K562 (cell line): ENCODE measurements at regions not wholly inside any gene's neighbourhood (a gene's known extent, or its start where the extent isn't known, plus 50 kb on each side); places are given as distances from the start of the nearest gene placed in this dataset.

ENCODE experiments used
- ATAC-seq: fragments of 200-7000 bp; cut with Tn5 transposase; 3 replicates; pipeline ENCODE4 v1.9.1; 2020; ENCODE audit warnings: moderate library complexity
- BruUV-seq: library from RNA; stranded (reverse); fragments of 400-500 nt; replicated peaks from 2 replicates; lab custom pipeline; 2021; lab: Mats Ljungman, UMichigan
- CTCF ChIA-PET: fragments of 300-600 bp; formaldehyde crosslinking; extraction: SDS; loops from one replicate; lab custom pipeline; 2021; ENCODE audit warnings: low intra/inter-chr PET ratio; lab: Yijun Ruan, JAX
- POLR2A ChIA-PET: fragments of 300-600, 350-650 bp; sonication (Branson Sonifier 250); formaldehyde crosslinking; extraction: SDS; loops from one replicate; lab custom pipeline; 2021; ENCODE audit warnings: antibody characterized with exemption, inconsistent platforms; lab: Yijun Ruan, JAX
- DNase-seq, 4 experiments: peaks; one replicate each; pipeline versions ENCODE4 v3.0.0 to v3.0.0-alpha.2; 2011 to 2018; ENCODE audit warnings: low spot score in 3 of 4, mixed read lengths in 3 of 4; ENCODE audit errors: extremely low read depth in 1 of 4
- FAIRE-seq: peaks from 2 replicates; lab custom pipeline; 2011; peaks lifted over from hg19 to GRCh38; lab: Jason Lieb, UNC
- H2AFZ ChIP-seq: 2 replicates; pipeline ENCODE4 v1.6.0; 2011; ENCODE audit warnings: low read depth, low read length, control low read depth, inconsistent platforms
- H3K27ac ChIP-seq: fragments of 200-600 bp; 3 replicates; pipeline ENCODE4 v1.8.0; 2011; ENCODE audit warnings: low read depth, mild to moderate bottlenecking, control low read depth, inconsistent platforms, low read length, moderate library complexity, mixed read lengths; ENCODE audit errors: extremely low read depth
- H3K27me3 ChIP-seq, 2 experiments: fragments of 300-600 bp in 1 of 2; 2 replicates in 1 of 2; 3 replicates in 1 of 2; pipeline versions ENCODE4 v1.6.0 to v1.8.0; 2011; ENCODE audit warnings: inconsistent platforms in 2 of 2, low read length in 2 of 2, mild to moderate bottlenecking in 1 of 2, mixed read lengths in 1 of 2, moderate library complexity in 1 of 2; ENCODE audit not compliant: control insufficient read depth in 2 of 2, insufficient read depth in 2 of 2
- H3K36me3 ChIP-seq: fragments of 300-600 bp; 3 replicates; pipeline ENCODE4 v1.8.0; 2011; ENCODE audit warnings: mild to moderate bottlenecking, low read length, inconsistent platforms; ENCODE audit not compliant: control insufficient read depth, insufficient read depth
- H3K4me1 ChIP-seq, 2 experiments: fragments of 200-600 bp in 1 of 2; replicated peaks in 1 of 2; 2 replicates in 1 of 2; 3 replicates in 1 of 2; pipeline versions ENCODE4 v1.5.1 to v1.8.0; 2011; ENCODE audit warnings: inconsistent platforms in 2 of 2, low read length in 2 of 2, mild to moderate bottlenecking in 1 of 2, mixed read lengths in 1 of 2, moderate library complexity in 1 of 2; ENCODE audit not compliant: control insufficient read depth in 2 of 2, insufficient read depth in 2 of 2
- H3K4me2 ChIP-seq: 2 replicates; pipeline ENCODE4 v1.6.1; 2011; ENCODE audit warnings: low read length, control low read depth, inconsistent platforms, mixed read lengths; ENCODE audit not compliant: insufficient read depth
- H3K4me3 ChIP-seq: fragments of 200-600 bp; sonication (generic), shearing (Covaris generic); 2 replicates; pipeline ENCODE4 v1.5.1; 2016; ENCODE audit warnings: control low read depth, inconsistent platforms
- H3K79me2 ChIP-seq: fragments of 200-600 bp; 3 replicates; pipeline ENCODE4 v1.8.0; 2011; ENCODE audit warnings: low read length, inconsistent platforms; ENCODE audit not compliant: control insufficient read depth, insufficient read depth
- H3K9ac ChIP-seq, 2 experiments: 2 replicates each; pipeline versions ENCODE4 v1.6.0 to v1.6.1; 2011; ENCODE audit warnings: low read depth in 2 of 2, low read length in 2 of 2, control low read depth in 1 of 2, inconsistent platforms in 1 of 2, mild to moderate bottlenecking in 1 of 2, mixed read lengths in 1 of 2; ENCODE audit not compliant: insufficient read depth in 1 of 2
- H3K9me1 ChIP-seq: one replicate; pipeline ENCODE4 v1.6.0; 2011; ENCODE audit warnings: inconsistent platforms, mild to moderate bottlenecking, low read length, moderate library complexity; ENCODE audit not compliant: control insufficient read depth, insufficient read depth
- H3K9me3 ChIP-seq: replicated peaks from 2 replicates; pipeline ENCODE4 v1.5.1; 2011; ENCODE audit warnings: low read depth, low read length, inconsistent platforms; ENCODE audit not compliant: control insufficient read depth, insufficient read depth
- H4K20me1 ChIP-seq: replicated peaks from 2 replicates; pipeline ENCODE4 v1.6.1; 2011; ENCODE audit warnings: low read length, inconsistent platforms, mixed read lengths; ENCODE audit not compliant: control insufficient read depth, insufficient read depth
- BCL6 ChIP-seq: fragments of 250-450 bp; sonication (Bioruptor Pico); IDR thresholded peaks from 2 replicates; pipeline ENCODE4 v1.4.0; 2020
- BHLHE40 ChIP-seq: IDR thresholded peaks from 2 replicates; pipeline ENCODE4 v1.6.1; 2011; ENCODE audit warnings: low read length, improper control_type of control experiment
- HSF4 ChIP-seq: fragments of 250-450 bp; sonication (Bioruptor Pico); IDR thresholded peaks from 2 replicates; pipeline ENCODE4 v2.1.2; 2022; ENCODE audit warnings: mild to moderate bottlenecking, moderate library complexity, borderline replicate concordance
- MBD1 ChIP-seq: fragments of 250-450 bp; sonication (Bioruptor Pico); IDR thresholded peaks from 2 replicates; pipeline ENCODE4 v1.8.0; 2022; ENCODE audit warnings: inconsistent platforms
- MCM2 ChIP-seq: fragments of 450-650 bp; IDR thresholded peaks from 2 replicates; pipeline ENCODE4 v1.6.1; 2017; ENCODE audit warnings: low read depth, mild to moderate bottlenecking
- PURB ChIP-seq: sonication (generic); formaldehyde crosslinking; IDR thresholded peaks from 2 replicates; pipeline ENCODE4 v1.9.0; 2021; ENCODE audit warnings: low read depth, mild to moderate bottlenecking, missing genetic modification reagents
- SMAD3 ChIP-seq: fragments of 450-650 bp; formaldehyde crosslinking; conservative IDR thresholded peaks from 2 replicates; pipeline ENCODE4 v1.4.0; 2020; ENCODE audit warnings: mild to moderate bottlenecking
- STAT6 ChIP-seq: sonication (generic); formaldehyde crosslinking; IDR thresholded peaks from 2 replicates; pipeline ENCODE4 v1.8.1; 2023; ENCODE audit warnings: mild to moderate bottlenecking, missing genetic modification reagents
- TEAD1 ChIP-seq, 2 experiments: fragments of 450-650 bp in 1 of 2; sonication (generic) in 1 of 2; formaldehyde crosslinking; IDR thresholded peaks; 2 replicates each; pipeline versions ENCODE4 v1.4.0 to v1.8.0; 2020 to 2022; ENCODE audit warnings: mild to moderate bottlenecking in 2 of 2, missing genetic modification reagents in 1 of 2
- U2AF2 ChIP-seq: fragments of 200-400 bp; formaldehyde crosslinking; optimal IDR thresholded peaks from 2 replicates; pipeline ENCODE3; 2017; ENCODE audit warnings: low read depth, mild to moderate bottlenecking, low read length
- ZFP30 ChIP-seq: fragments of 250-450 bp; sonication (Bioruptor Pico); IDR thresholded peaks from 2 replicates; pipeline ENCODE4 v1.8.0; 2022; ENCODE audit warnings: moderate library complexity, mild to moderate bottlenecking, inconsistent platforms, borderline replicate concordance
- ZNF282 ChIP-seq: sonication (generic); formaldehyde crosslinking; IDR thresholded peaks from 2 replicates; pipeline ENCODE4 v1.8.1; 2023; ENCODE audit warnings: missing genetic modification reagents
- ZNF311 ChIP-seq: fragments of 250-450 bp; sonication (Bioruptor Pico); IDR thresholded peaks from 2 replicates; pipeline ENCODE4 v1.4.0; 2020; ENCODE audit warnings: mild to moderate bottlenecking, moderate library complexity
- ZZZ3 ChIP-seq: fragments of 450-650 bp; IDR thresholded peaks from 2 replicates; pipeline ENCODE4 v1.6.1; 2016; ENCODE audit warnings: antibody characterized with exemption, mild to moderate bottlenecking, moderate library complexity
- WGBS: fragments of 100-300 bp; shearing (Covaris generic); methylation state at CpG from one replicate; pipeline ENCODE4 v1.1.6; 2016; ENCODE audit warnings: low coverage, mixed read lengths; ENCODE audit not compliant: insufficient coverage; ENCODE audit errors: missing lambda C conversion rate; 5-methylcytosine and 5-hydroxymethylcytosine counted together
- in situ Hi-C: fragments of 300-500 bp; cut with MboI; formaldehyde crosslinking; loops from 4 replicates; pipeline ENCODE4 v1.15.0; 2018; ENCODE audit warnings: inconsistent platforms, mixed read lengths
- intact Hi-C: fragments of 100-400 bp; cut with micrococcal nuclease; formaldehyde crosslinking; loops from 2 replicates; pipeline ENCODE4 v1.14.2; 2022
- TF ChIP-seq, protein P1 (sequence below): sonication (generic); formaldehyde crosslinking; IDR thresholded peaks from 2 replicates; pipeline ENCODE4 v1.8.0; 2022; ENCODE audit warnings: mild to moderate bottlenecking, missing genetic modification reagents
- TF ChIP-seq, protein P2 (sequence below): sonication (generic); formaldehyde crosslinking; IDR thresholded peaks from 2 replicates; pipeline ENCODE4 v1.8.0; 2023; ENCODE audit warnings: mild to moderate bottlenecking, missing genetic modification reagents

DNA sequence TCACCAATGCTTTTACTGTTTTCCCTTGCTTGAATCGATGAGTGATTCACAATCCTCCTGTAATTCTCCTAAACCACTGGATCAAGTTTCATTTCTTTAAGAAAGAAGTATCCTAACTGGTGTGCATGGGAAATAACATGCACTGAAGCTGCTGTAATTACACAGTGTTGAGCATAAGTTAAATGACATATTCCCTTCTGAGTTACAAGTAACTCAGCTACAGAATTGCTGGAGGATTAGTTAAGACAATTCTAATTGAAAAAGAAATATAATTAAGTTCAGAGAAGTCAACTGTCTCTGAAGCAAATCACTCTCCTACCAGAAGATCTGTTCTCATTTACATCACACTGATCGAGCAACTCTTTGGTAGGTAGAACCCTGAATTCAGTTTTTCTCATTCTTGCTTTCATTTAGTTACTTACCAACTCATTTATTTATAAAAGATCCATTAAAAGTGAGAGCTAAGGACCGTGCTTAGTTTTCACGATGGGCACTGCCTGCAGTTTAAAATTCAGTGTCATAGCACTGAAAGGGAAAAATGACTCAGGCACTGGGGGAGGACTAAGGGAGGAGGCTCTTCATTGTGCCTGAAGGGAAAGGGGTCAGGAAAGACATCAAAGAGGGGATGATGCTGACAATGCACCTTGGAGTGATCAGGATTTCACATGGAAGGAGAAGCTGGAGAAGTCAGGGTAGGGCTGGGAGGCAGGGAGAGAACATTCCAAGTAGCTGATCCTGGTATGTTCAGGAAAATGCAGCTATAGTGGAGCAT, 327.2 kb downstream of the EMP1 start:
- DNase-seq (no peak), ATAC-seq (no peak)

More for the DNA sequence above, 327.2 kb downstream of the EMP1 start:
- intact Hi-C loops, result no loop called here
- no peak overlapping the region for H3K27ac ChIP-seq
- H3K9me3 ChIP-seq, result no peaks in the 10 kb centered on the region
- BruUV-seq, result no TSS peak
- H3K79me2 ChIP-seq, result no peaks in the 10 kb centered on the region
- no peaks in the 10 kb centered on the region for H3K27me3 ChIP-seq
- TF ChIP-seq HSF4 (CRISPR knock-in tag) (no peak), PURB (CRISPR knock-in tag) (no peak), STAT6 (CRISPR knock-in tag) (no peak), BHLHE40 (no peak), TEAD1 (CRISPR knock-in tag; IDR thresholded peaks at IDR 0.05) (no peak), BCL6 (CRISPR knock-in tag) (no peak), ZZZ3 (no peak), U2AF2 (no peak), ZNF311 (CRISPR knock-in tag) (no peak), ZFP30 (CRISPR knock-in tag) (no peak), MBD1 (CRISPR knock-in tag) (no peak), ZNF282 (CRISPR knock-in tag) (no peak), SMAD3 (CRISPR knock-in tag) (no peak), MCM2 (no peak)
- TF ChIP-seq, protein P1, sequence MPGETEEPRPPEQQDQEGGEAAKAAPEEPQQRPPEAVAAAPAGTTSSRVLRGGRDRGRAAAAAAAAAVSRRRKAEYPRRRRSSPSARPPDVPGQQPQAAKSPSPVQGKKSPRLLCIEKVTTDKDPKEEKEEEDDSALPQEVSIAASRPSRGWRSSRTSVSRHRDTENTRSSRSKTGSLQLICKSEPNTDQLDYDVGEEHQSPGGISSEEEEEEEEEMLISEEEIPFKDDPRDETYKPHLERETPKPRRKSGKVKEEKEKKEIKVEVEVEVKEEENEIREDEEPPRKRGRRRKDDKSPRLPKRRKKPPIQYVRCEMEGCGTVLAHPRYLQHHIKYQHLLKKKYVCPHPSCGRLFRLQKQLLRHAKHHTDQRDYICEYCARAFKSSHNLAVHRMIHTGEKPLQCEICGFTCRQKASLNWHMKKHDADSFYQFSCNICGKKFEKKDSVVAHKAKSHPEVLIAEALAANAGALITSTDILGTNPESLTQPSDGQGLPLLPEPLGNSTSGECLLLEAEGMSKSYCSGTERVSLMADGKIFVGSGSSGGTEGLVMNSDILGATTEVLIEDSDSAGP (CRISPR knock-in tag), result no peak
- TF ChIP-seq, protein P2, sequence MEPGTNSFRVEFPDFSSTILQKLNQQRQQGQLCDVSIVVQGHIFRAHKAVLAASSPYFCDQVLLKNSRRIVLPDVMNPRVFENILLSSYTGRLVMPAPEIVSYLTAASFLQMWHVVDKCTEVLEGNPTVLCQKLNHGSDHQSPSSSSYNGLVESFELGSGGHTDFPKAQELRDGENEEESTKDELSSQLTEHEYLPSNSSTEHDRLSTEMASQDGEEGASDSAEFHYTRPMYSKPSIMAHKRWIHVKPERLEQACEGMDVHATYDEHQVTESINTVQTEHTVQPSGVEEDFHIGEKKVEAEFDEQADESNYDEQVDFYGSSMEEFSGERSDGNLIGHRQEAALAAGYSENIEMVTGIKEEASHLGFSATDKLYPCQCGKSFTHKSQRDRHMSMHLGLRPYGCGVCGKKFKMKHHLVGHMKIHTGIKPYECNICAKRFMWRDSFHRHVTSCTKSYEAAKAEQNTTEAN (CRISPR knock-in tag), result no peak
- TF ChIP-seq, all 486 proteins: peak for 0
- POLR2A ChIA-PET, result interaction anchor here (1.2 kb wide), 1 partner anchor 11 kb away, joined by 4 read pairs; no protein-coding TSS in a partner anchor
- Histone ChIP-seq H2AFZ (no peak overlapping the region), H3K4me2 (no peak overlapping the region), H3K36me3 (no peaks in the 10 kb centered on the region), H3K4me3 (no peak overlapping the region), H4K20me1 (no peaks in the 10 kb centered on the region; the same call in 1 of the 2 replicates), H3K4me1 (no peaks in the 10 kb centered on the region), H3K9ac (no peak overlapping the region), H3K9me1 (no peaks in the 10 kb centered on the region)
- WGBS, result 0% methylated on average over 4 of the region's 4 CpGs
- CTCF ChIA-PET, result no interaction called here
- in situ Hi-C loops, result no loop called here
- no peak for FAIRE-seq
